ENCODE measurements at regions not wholly inside any gene's neighbourhood (a gene's known extent, or its start where the extent isn't known, plus 50 kb on each side); places are given as distances from the start of the nearest gene placed in this dataset.

DNA sequence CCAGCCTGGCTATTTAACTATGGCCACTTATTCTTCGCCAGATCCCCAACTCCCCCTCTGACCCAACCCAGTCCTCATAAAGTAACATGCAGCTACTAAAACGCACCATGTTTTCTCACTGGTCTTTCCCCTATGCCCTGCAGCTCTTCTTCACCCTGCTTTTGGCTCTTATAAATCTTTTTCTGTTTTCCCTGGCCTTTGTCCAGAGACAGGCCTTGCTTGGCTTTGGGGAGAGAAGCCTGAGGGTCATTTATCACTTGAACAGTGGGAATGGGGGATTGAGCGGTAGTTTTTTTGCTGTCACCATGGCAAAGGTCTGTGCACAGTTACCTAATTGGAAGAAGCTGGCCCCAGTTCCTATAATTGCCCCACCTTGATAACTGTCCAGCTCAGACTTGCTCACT lies 202.9 kb upstream of the NT5C1B start:
- Histone ChIP-seq H3K9me3 (ENCODE audit: control insufficient read depth, insufficient read depth, low read length) (no peaks in the 10 kb centered on the region), H3K36me3 (ENCODE audit: insufficient read depth, low read length) (no peaks in the 10 kb centered on the region), H3K4me1 (ENCODE audit: insufficient read depth, low read length) (no peaks in the 10 kb centered on the region), H3K9ac (ENCODE audit: low read depth, low read length) (no peak overlapping the region)

DNA sequence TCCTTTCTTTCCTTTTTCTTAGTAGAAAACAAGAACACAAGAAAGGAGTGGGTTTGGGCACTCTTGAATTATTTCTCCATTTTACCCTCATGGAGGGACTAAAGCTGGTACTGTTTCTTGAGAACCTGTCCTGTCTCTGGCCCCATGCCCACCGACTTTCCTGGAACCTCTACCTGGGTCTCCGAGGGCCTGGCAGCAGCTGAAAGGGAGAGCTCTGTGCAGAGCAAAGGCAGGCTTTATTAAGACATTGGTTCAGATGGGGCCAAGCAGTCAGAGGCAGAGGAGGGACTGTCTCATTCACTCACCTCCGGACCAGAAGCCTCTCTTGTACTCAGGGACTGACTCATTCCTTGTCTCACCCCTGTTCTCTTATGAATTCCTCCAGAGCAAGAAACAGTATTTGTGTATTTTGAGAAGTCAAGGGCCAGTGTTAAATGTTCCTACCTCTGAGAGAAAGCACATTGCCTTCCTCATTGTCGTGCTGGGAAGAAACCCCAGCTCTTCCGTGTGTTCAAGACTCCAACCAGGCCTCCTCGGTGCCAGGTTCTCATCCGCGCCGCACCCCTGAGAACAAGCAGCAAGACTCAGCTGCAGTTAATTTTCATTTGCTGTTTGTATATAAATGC lies 201.9 kb upstream of the NT5C1B start:
- H3K4me1 ChIP-seq (ENCODE audit: insufficient read depth, low read length), result no peaks in the 10 kb centered on the region
- H3K9ac ChIP-seq (ENCODE audit: low read depth, low read length), result no peak overlapping the region
- H3K36me3 ChIP-seq (ENCODE audit: insufficient read depth, low read length), result no peaks in the 10 kb centered on the region

DNA sequence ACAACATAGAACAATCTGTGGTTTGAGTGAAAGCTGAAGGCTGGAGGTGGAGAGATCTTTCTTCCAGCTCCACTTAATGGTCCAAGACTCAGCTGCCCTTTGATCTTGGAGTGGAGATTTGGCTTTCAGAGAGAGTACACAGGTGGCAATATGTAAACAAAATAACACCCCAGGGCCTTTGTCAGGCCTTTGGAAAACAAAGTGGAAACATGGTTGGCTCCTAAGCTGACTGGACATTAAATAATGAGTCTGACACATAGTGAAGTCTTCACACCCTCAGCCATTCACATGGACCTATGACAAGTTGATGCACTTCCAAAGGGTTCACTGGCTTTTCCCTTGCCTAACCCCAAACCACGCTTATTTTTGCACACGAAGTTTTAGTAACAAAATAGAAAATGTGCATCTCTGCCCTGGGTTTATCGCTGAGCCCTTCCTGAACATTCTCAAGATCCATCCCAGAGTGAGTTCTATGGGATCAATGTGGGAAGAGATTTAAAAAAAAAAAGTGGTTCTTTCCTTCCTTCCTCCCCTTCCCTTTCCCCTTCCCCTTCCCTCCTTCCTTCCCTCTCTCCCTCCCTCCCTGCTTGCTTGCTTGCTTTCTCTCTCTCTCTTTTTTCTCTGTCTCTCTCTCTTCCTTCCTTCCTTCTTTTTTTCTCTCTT lies 201.3 kb upstream of the NT5C1B start:
- Histone ChIP-seq H3K9ac (ENCODE audit: low read depth, low read length) (no peak overlapping the region), H3K9me3 (ENCODE audit: control insufficient read depth, insufficient read depth, low read length) (no peaks in the 10 kb centered on the region), H3K36me3 (ENCODE audit: insufficient read depth, low read length) (no peaks in the 10 kb centered on the region), H3K4me1 (ENCODE audit: insufficient read depth, low read length) (no peaks in the 10 kb centered on the region)

More for the DNA sequence above, 201.9 kb upstream of the NT5C1B start:
- H3K9me3 ChIP-seq (ENCODE audit: control insufficient read depth, insufficient read depth, low read length), result no peaks in the 10 kb centered on the region

DNA sequence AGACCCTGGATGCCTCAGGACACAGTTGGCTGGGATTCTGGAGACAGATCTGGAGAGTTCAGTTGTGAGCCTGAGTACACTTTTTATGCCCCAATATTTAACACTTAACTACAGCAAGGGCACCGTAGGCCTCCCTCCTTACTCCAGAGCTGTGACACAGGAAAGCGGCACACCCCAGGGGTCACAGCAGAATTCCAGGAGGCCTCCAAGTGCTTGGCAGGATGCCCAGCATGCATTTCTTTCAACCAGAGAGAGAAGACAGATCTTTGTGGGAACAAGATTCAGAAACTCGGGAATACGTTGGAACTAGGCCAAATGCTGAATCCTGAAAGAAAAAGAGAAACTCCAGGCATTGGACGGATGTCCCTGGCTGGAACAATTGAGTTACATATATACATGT lies 199.2 kb upstream of the NT5C1B start:
- no peaks in the 10 kb centered on the region for H3K9me3 ChIP-seq (ENCODE audit: control insufficient read depth, insufficient read depth, low read length)
- H3K9ac ChIP-seq (ENCODE audit: low read depth, low read length), result no peak overlapping the region
- no peaks in the 10 kb centered on the region for H3K4me1 ChIP-seq (ENCODE audit: insufficient read depth, low read length)
- no peaks in the 10 kb centered on the region for H3K36me3 ChIP-seq (ENCODE audit: insufficient read depth, low read length)

DNA sequence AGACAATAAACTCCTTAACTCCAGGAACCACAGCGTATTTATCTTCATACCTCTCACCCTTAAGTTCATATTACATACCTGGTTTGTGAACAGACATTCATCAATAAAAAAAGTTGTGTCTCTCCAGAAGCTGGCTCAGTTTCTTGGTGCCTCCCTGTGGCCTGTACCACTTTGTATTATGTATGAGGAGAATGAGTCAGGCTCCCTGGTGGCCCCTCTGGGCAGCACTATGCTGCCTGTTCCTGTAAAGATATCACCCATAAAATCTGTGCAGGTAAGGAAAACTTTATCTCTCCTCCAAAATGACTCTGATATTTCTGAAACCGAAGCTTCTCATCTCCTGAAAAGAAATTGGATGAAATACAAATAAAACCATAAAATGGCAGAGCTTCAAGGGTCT lies 198.4 kb upstream of the NT5C1B start:
- no peaks in the 10 kb centered on the region for H3K36me3 ChIP-seq (ENCODE audit: insufficient read depth, low read length)
- no peak overlapping the region for H3K9ac ChIP-seq (ENCODE audit: low read depth, low read length)
- no peaks in the 10 kb centered on the region for H3K4me1 ChIP-seq (ENCODE audit: insufficient read depth, low read length)
- no peaks in the 10 kb centered on the region for H3K9me3 ChIP-seq (ENCODE audit: control insufficient read depth, insufficient read depth, low read length)

DNA sequence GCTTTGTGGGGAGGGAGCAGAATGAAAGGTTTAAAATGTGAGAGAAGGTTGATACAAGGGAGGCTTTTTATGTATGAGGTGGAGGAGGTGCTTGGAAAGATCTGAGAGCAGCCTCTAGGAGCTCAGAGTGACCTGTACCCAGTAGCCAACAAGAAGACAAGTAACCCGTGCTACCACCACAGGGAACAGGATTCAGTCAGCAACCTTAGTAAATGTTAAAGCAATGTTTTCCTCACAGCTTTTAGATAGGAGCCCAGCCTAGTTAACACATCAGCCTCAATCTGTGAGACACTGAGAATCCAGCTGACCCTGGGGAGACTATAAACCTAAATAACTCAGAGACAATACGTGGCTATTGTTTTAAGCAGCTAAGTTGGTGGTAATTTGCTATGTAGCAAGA lies 194.9 kb upstream of the NT5C1B start:
- Histone ChIP-seq H3K9me3 (ENCODE audit: control insufficient read depth, insufficient read depth, low read length) (no peaks in the 10 kb centered on the region), H3K36me3 (ENCODE audit: insufficient read depth, low read length) (no peaks in the 10 kb centered on the region), H3K9ac (ENCODE audit: low read depth, low read length) (no peak overlapping the region), H3K4me1 (ENCODE audit: insufficient read depth, low read length) (no peaks in the 10 kb centered on the region)

DNA sequence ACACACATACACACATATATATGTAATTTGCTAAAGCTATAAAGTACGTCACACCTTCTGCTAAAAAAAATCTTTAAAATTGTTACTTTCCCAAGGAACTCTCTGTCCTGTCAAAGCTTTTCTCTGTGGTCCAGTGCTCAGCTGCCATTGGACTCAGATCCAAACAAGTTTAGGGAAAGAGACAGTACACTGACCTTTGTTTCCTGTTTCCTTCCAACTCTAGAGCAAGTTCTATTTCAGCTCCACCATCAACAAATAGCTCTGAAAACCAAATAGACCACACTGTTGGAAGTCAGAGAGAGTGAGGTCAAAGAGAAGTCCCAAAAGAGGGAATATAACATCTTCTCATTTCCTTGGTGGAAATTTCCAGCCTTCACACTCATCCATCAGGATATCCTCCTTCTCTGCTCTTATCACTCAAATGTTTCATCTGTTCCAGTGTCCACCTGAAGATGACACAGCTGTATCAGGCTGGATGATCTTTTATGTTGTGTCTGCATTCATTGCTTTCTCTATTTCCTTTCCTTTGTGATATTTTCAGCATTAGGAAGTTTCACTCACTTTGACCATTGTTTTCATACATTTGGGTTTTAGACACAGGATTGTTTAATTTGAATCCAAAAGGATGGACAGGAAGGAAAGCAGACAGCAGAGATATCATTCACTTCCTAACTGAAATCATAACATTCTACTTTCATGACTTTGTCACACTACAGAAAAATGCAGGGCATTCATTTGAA lies 192.3 kb upstream of the NT5C1B start:
- H3K4me1 ChIP-seq (ENCODE audit: insufficient read depth, low read length), result no peaks in the 10 kb centered on the region
- no peaks in the 10 kb centered on the region for H3K9me3 ChIP-seq (ENCODE audit: control insufficient read depth, insufficient read depth, low read length)
- no peak overlapping the region for H3K9ac ChIP-seq (ENCODE audit: low read depth, low read length)
- H3K36me3 ChIP-seq (ENCODE audit: insufficient read depth, low read length), result no peaks in the 10 kb centered on the region

DNA sequence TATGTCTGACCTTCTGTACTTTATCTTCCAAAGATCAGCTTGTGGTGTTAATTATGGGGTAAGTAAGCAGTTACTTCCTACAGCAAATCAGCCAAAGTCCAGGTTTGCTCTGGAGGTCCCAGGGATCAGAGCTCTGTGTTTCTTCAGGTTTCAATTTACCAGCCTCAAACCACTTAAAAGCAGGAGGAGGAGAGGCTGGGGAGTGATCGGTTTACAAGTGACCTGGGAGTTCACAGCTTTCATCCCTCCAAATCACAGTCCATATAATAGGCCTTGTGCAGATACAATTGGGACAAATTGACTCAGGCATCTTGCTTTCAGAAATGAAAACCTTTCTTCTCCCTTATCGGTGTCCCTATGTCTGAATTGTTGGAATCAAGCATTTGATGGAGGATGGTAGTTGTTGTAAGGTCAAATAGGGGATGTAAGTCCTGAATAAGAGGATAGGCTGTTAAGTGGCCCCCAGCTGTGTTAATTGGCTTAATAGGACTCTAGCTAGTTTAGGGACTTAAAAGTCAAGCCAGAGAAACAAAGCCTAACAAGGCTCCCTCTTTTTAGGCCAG lies 188.0 kb upstream of the NT5C1B start:
- no peaks in the 10 kb centered on the region for H3K36me3 ChIP-seq (ENCODE audit: insufficient read depth, low read length)
- H3K9me3 ChIP-seq (ENCODE audit: control insufficient read depth, insufficient read depth, low read length), result no peaks in the 10 kb centered on the region
- H3K4me1 ChIP-seq (ENCODE audit: insufficient read depth, low read length), result no peaks in the 10 kb centered on the region
- H3K9ac ChIP-seq (ENCODE audit: low read depth, low read length), result no peak overlapping the region

DNA sequence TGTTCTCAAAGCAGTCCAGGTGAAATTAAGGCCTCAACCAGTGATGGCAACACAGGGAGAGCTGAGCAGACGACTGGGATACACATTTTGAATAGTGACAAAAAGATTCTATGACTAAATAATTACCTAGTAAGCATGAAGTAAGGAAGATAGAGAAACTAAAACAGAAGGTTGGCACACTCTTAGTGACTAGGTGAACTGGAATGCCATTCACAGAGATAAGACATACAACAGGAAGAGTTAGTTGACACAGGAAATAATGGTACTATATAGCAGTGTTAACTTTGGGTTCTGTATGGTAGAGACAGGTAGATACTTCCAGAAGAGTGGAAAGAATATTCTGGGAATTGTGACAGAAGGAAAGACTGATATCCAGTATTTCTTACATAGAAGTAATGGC lies 181.8 kb upstream of the NT5C1B start:
- H3K4me1 ChIP-seq (ENCODE audit: insufficient read depth, low read length), result no peaks in the 10 kb centered on the region
- no peak overlapping the region for H3K9ac ChIP-seq (ENCODE audit: low read depth, low read length)
- H3K36me3 ChIP-seq (ENCODE audit: insufficient read depth, low read length), result no peaks in the 10 kb centered on the region
- no peaks in the 10 kb centered on the region for H3K9me3 ChIP-seq (ENCODE audit: control insufficient read depth, insufficient read depth, low read length)

DNA sequence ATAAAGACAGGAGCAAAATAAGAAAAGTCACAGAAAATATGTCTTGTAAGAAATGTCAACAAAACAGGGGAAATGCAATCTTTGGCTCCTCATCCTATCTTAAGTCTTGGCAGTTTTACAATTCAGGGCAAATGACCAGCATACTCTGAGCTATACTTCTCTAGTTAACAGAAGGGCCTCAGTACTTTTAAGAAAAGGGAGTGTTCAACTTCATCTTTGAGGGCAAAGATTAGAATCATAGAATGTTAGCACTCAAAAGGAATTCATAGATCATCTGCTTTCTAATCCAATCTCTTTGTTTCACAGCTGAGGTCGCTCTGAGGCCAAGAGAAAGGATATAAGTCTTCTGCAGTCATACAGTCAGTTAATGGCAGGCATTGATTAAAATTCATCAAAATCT lies 174.0 kb upstream of the NT5C1B start:
- H3K9me3 ChIP-seq (ENCODE audit: control insufficient read depth, insufficient read depth, low read length), result no peaks in the 10 kb centered on the region
- H3K4me1 ChIP-seq (ENCODE audit: insufficient read depth, low read length), result no peaks in the 10 kb centered on the region
- no peak overlapping the region for H3K9ac ChIP-seq (ENCODE audit: low read depth, low read length)
- no peaks in the 10 kb centered on the region for H3K36me3 ChIP-seq (ENCODE audit: insufficient read depth, low read length)

DNA sequence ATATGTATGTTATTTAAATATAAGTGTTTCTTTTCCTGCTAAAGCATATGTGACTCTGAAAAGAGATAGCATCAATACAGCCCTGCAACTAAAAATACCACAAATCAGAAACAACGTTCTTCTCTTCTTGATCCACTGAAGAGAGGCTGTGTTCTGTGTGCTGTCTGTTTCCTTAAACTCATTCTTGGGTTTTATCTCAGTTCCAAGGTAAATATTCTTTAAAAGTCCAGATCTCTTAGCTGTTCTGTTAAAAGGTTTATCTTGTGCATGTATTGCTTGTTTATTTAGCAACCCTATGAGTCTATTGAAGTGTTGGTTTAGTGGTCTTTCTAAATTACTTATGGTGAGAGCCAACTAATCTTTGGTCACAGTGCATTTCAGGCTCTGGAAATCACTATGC lies 173.3 kb upstream of the NT5C1B start:
- Histone ChIP-seq H3K9me3 (ENCODE audit: control insufficient read depth, insufficient read depth, low read length) (no peaks in the 10 kb centered on the region), H3K4me1 (ENCODE audit: insufficient read depth, low read length) (no peaks in the 10 kb centered on the region), H3K9ac (ENCODE audit: low read depth, low read length) (no peak overlapping the region), H3K36me3 (ENCODE audit: insufficient read depth, low read length) (no peaks in the 10 kb centered on the region)

DNA sequence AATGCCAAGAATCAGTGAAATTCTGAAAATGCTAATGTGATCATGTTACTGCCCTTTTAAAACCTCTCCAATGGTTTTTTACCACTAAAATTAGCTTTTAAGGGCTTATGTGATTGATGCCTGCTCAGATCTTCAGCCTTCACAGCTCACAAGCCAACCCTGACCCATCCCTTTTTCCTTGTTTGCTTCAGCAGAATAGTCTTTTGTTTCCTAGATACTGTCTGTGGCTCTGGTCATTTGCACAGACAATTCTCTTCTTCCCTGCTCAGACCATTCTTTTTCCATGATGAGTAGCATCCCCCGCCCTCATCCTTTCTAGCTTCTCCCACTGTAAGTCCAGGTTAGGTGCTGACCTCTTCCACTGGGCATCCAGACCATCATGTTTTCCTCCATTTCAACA lies 164.9 kb upstream of the NT5C1B start:
- Histone ChIP-seq H3K9me3 (ENCODE audit: control insufficient read depth, insufficient read depth, low read length) (no peaks in the 10 kb centered on the region), H3K9ac (ENCODE audit: low read depth, low read length) (no peak overlapping the region), H3K4me1 (ENCODE audit: insufficient read depth, low read length) (no peaks in the 10 kb centered on the region), H3K36me3 (ENCODE audit: insufficient read depth, low read length) (no peaks in the 10 kb centered on the region; the same call in 1 of the 2 replicates)

DNA sequence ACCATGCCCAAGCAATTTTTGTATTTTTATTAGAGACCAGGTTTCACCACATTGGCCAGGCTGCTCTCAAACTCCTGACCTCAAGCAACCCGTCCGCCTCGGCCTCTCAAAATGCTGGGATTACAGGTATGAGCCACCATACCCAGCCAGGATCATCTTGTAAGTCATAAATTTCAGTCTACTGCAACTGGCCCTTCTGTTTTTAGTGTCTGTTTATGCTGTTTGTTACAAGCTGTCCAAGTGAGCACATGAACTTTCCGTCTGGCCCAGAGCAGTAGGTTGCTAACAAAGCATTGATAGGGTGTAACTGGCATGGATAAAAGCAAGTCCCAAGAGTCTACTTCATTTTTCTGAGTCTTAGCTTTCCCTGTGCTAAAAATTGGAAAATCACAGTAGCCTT lies 164.4 kb upstream of the NT5C1B start:
- H3K36me3 ChIP-seq (ENCODE audit: insufficient read depth, low read length), result no peaks in the 10 kb centered on the region; the same call in 1 of the 2 replicates
- H3K9ac ChIP-seq (ENCODE audit: low read depth, low read length), result no peak overlapping the region
- H3K9me3 ChIP-seq (ENCODE audit: control insufficient read depth, insufficient read depth, low read length), result no peaks in the 10 kb centered on the region
- H3K4me1 ChIP-seq (ENCODE audit: insufficient read depth, low read length), result no peaks in the 10 kb centered on the region

DNA sequence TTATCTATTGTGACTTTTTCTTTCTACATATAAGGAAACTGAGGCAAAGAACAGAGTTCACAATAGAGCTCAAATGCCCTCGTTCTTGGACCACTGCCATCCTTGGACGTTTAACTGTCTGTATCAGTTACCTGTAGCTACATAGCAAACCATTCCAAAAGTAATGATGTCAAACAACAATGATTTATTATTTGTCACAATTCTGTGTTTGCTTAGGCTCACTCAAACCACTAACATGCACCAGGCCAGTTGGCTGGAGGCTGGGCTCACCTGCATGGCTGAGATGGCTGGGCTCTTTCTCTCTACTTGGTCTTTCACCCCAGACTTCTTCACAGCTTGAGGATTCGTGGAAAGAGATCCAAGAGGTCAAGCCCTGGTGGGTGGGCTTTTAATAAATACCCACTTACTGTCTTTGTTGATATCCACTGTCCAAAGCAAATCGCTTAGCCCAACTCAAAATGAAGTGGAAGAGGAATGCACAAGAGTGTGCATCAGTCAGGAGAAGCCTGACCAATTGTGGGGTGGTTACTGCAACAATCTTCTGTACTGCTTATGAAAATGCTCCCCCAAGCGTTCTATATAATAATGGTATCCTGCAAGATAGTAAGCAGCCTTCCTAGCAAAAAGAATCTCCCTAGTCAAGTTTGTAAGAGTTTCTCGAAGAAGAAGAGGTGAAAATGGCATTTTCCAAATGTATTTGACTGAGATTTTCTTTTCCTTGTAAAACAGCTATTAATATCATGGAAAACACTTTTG lies 163.5 kb upstream of the NT5C1B start:
- Histone ChIP-seq H3K9me3 (ENCODE audit: control insufficient read depth, insufficient read depth, low read length) (no peaks in the 10 kb centered on the region), H3K4me1 (ENCODE audit: insufficient read depth, low read length) (no peaks in the 10 kb centered on the region), H3K36me3 (ENCODE audit: insufficient read depth, low read length) (no peaks in the 10 kb centered on the region; the same call in 1 of the 2 replicates), H3K9ac (ENCODE audit: low read depth, low read length) (no peak overlapping the region)

All from ES-I3 (cell line).